Endothelial cell of umbilical vein (primary cell): ENCODE measurements at regions not wholly inside any gene's neighbourhood (a gene's known extent, or its start where the extent isn't known, plus 50 kb on each side); places are given as distances from the start of the nearest gene placed in this dataset.

Experiments used
- BruUV-seq: library from RNA; stranded (reverse); fragments of 400-500 nt; replicated peaks from 2 replicates; lab custom pipeline; 2021; lab: Mats Ljungman, UMichigan
- CTCF ChIA-PET: fragments of 300-600, 350-600 bp; sonication (Branson Sonifier 250); formaldehyde crosslinking; loops from one replicate; lab custom pipeline; 2021; ENCODE audit warnings: antibody characterized with exemption, inconsistent platforms; lab: Charles Lee
- POLR2A ChIA-PET: fragments of 300-600, 350-600 bp; sonication (Branson Sonifier 250); formaldehyde crosslinking; loops from one replicate; lab custom pipeline; 2021; ENCODE audit warnings: antibody characterized with exemption, inconsistent platforms; lab: Charles Lee
- DNase-seq: peaks from one replicate; pipeline ENCODE4 v3.0.0-alpha.2; 2011; ENCODE audit warnings: low read depth, low spot score
- FAIRE-seq: peaks from 2 replicates; lab custom pipeline; 2011; peaks lifted over from hg19 to GRCh38; lab: Jason Lieb, UNC
- H2AFZ ChIP-seq: 2 replicates; pipeline ENCODE4 v1.6.0; 2012; ENCODE audit warnings: low read depth, low read length, control low read depth, inconsistent platforms
- H3K27ac ChIP-seq: 2 replicates; pipeline ENCODE4 v1.5.1; 2011; ENCODE audit warnings: low read depth, mild to moderate bottlenecking, control low read depth, low read length, moderate library complexity; ENCODE audit not compliant: insufficient read depth
- H3K27me3 ChIP-seq, 2 experiments: 2 replicates each; pipeline versions ENCODE4 v1.6.0 to v1.6.1; 2011; ENCODE audit warnings: low read length in 2 of 2, mixed read lengths in 1 of 2; ENCODE audit not compliant: control insufficient read depth in 2 of 2, insufficient read depth in 2 of 2
- H3K36me3 ChIP-seq, 2 experiments: 2 replicates in 1 of 2; 3 replicates in 1 of 2; pipeline ENCODE4 v1.5.1; 2011; ENCODE audit warnings: low read length in 2 of 2, mild to moderate bottlenecking in 1 of 2, moderate library complexity in 1 of 2; ENCODE audit not compliant: control insufficient read depth in 2 of 2, insufficient read depth in 2 of 2; ENCODE audit errors: extremely low read depth in 1 of 2
- H3K4me1 ChIP-seq: 3 replicates; pipeline ENCODE4 v1.5.1; 2011; ENCODE audit warnings: mild to moderate bottlenecking, low read length; ENCODE audit not compliant: control insufficient read depth, insufficient read depth; ENCODE audit errors: extremely low read depth
- H3K4me2 ChIP-seq: 2 replicates; pipeline ENCODE4 v1.6.1; 2011; ENCODE audit warnings: low read length, control low read depth, mixed read lengths; ENCODE audit not compliant: insufficient read depth
- H3K4me3 ChIP-seq, 3 experiments: fragments of 200-600 bp in 1 of 3; sonication (generic), shearing (Covaris generic) in 1 of 3; replicated peaks in 1 of 3; 2 replicates each; pipeline ENCODE4 v1.5.1; 2011 to 2016; ENCODE audit warnings: control low read depth in 3 of 3, low read length in 3 of 3, mild to moderate bottlenecking in 2 of 3, inconsistent platforms in 1 of 3, low read depth in 1 of 3, moderate library complexity in 1 of 3; ENCODE audit not compliant: insufficient read depth in 1 of 3
- H3K79me2 ChIP-seq: 2 replicates; pipeline ENCODE4 v1.6.0; 2012; ENCODE audit warnings: low read length, inconsistent platforms; ENCODE audit not compliant: control insufficient read depth, insufficient read depth
- H3K9ac ChIP-seq: replicated peaks from 2 replicates; pipeline ENCODE3; 2011; ENCODE audit warnings: low read length, control low read depth; ENCODE audit not compliant: insufficient read depth; ENCODE audit errors: extremely low read depth
- H3K9me1 ChIP-seq: replicated peaks from 3 replicates; pipeline ENCODE4 v1.6.0; 2011; ENCODE audit warnings: mild to moderate bottlenecking, low read length; ENCODE audit not compliant: control insufficient read depth, insufficient read depth; ENCODE audit errors: extremely low read depth
- H3K9me3 ChIP-seq: replicated peaks from 2 replicates; pipeline ENCODE4 v1.5.1; 2012; ENCODE audit warnings: low read length, inconsistent platforms; ENCODE audit not compliant: control insufficient read depth, insufficient read depth
- H4K20me1 ChIP-seq: replicated peaks from 2 replicates; pipeline ENCODE3; 2011; ENCODE audit warnings: mild to moderate bottlenecking, low read length; ENCODE audit not compliant: control insufficient read depth, insufficient read depth; ENCODE audit errors: extremely low read depth
- EZH2 ChIP-seq: IDR thresholded peaks from 2 replicates; pipeline ENCODE4 v1.6.1; 2012; ENCODE audit warnings: borderline replicate concordance, low read depth, mild to moderate bottlenecking, moderate library complexity, low read length, inconsistent platforms; ENCODE audit not compliant: severe bottlenecking
- FOS ChIP-seq: IDR thresholded peaks from 2 replicates; pipeline ENCODE4 v1.6.1; 2011; ENCODE audit warnings: mild to moderate bottlenecking, low read length, moderate library complexity, borderline replicate concordance; ENCODE audit not compliant: insufficient read depth
- GATA2 ChIP-seq: IDR thresholded peaks from 2 replicates; pipeline ENCODE4 v1.7.0; 2011; ENCODE audit warnings: low read depth, mild to moderate bottlenecking, moderate library complexity, mixed read lengths, low read length; ENCODE audit not compliant: insufficient read length, insufficient read depth
- JUN ChIP-seq: IDR thresholded peaks from 2 replicates; pipeline ENCODE4 v1.6.1; 2011; ENCODE audit warnings: borderline replicate concordance, low read depth; ENCODE audit not compliant: insufficient read length, insufficient read depth
- MYC ChIP-seq: IDR thresholded peaks from one replicate; pipeline ENCODE4 v1.6.1; 2011; ENCODE audit warnings: mild to moderate bottlenecking, low read depth, low read length
- POLR2A ChIP-seq: IDR thresholded peaks from 2 replicates; pipeline ENCODE4 v1.6.1; 2012; ENCODE audit warnings: low read depth, mild to moderate bottlenecking, control low read depth, low read length
- POLR2AphosphoS5 ChIP-seq: IDR thresholded peaks from 2 replicates; pipeline ENCODE4 v1.6.1; 2012; ENCODE audit warnings: low read depth, mild to moderate bottlenecking, control low read depth, low read length, moderate library complexity; ENCODE audit not compliant: insufficient read depth
- dilution Hi-C: fragments of 300-500 bp; cut with MboI; formaldehyde crosslinking; loops from one replicate; pipeline ENCODE4 v1.15.0; 2019; ENCODE audit warnings: low sequenced_read_pairs; ENCODE audit not compliant: extremely low pct_ligation_motif_present
- intact Hi-C: fragments of 100-400 bp; cut with micrococcal nuclease; formaldehyde crosslinking; loops from one replicate; pipeline ENCODE4 v1.10.0; 2022
- TF ChIP-seq, protein P1 (sequence below): IDR thresholded peaks from 2 replicates; pipeline ENCODE4 v1.6.1; 2011; ENCODE audit not compliant: insufficient read depth, insufficient read length
- TF ChIP-seq, protein P2 (sequence below), 2 donors: IDR thresholded peaks; 1 replicate in 1 of 2; 2 replicates in 1 of 2; pipeline ENCODE4 v1.5.1; 2011; ENCODE audit warnings: low read length in 2 of 2, mild to moderate bottlenecking in 2 of 2, moderate library complexity in 2 of 2, control low read depth in 1 of 2, inconsistent platforms in 1 of 2, low read depth in 1 of 2; ENCODE audit not compliant: insufficient read depth in 1 of 2; ENCODE audit errors: extremely low read depth in 1 of 2

DNA sequence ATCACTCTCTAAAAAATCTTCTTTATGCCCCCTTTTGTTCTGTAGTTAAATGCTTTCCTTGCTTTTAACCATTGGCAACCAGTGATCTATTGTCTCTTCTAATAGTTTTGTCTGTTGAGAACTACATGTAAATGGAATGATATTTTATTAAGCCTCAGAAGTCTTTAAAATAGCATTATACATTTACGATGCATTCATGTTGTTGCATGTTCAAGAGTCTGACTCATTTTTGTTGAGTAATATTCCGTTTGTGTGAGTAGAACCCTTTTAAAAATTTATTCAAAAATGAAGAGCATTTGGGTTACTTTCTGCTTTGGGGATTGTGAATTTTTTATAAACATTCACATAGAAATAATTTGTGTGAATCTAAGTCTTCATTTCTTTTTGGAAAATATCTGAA lies 1352.9 kb downstream of the NCAM2 start:
- no peaks in the 10 kb centered on the region for H3K36me3 ChIP-seq
- H3K4me2 ChIP-seq: no peak overlapping the region
- no TSS peak for BruUV-seq
- no peaks in the 10 kb centered on the region for H4K20me1 ChIP-seq
- H3K27ac ChIP-seq: no peak overlapping the region
- no peaks in the 10 kb centered on the region for H3K79me2 ChIP-seq
- CTCF ChIA-PET: no interaction called here
- dilution Hi-C loops: no loop called here
- H2AFZ ChIP-seq: no peak overlapping the region
- no peak overlapping the region for H3K4me3 ChIP-seq
- TF ChIP-seq MYC (no peak), JUN (no peak), FOS (no peak), EZH2 (no peak), POLR2AphosphoS5 (no peak), POLR2A (no peak), GATA2 (no peak)
- TF ChIP-seq, protein P1, sequence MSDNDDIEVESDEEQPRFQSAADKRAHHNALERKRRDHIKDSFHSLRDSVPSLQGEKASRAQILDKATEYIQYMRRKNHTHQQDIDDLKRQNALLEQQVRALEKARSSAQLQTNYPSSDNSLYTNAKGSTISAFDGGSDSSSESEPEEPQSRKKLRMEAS: no peak
- TF ChIP-seq, protein P2, sequence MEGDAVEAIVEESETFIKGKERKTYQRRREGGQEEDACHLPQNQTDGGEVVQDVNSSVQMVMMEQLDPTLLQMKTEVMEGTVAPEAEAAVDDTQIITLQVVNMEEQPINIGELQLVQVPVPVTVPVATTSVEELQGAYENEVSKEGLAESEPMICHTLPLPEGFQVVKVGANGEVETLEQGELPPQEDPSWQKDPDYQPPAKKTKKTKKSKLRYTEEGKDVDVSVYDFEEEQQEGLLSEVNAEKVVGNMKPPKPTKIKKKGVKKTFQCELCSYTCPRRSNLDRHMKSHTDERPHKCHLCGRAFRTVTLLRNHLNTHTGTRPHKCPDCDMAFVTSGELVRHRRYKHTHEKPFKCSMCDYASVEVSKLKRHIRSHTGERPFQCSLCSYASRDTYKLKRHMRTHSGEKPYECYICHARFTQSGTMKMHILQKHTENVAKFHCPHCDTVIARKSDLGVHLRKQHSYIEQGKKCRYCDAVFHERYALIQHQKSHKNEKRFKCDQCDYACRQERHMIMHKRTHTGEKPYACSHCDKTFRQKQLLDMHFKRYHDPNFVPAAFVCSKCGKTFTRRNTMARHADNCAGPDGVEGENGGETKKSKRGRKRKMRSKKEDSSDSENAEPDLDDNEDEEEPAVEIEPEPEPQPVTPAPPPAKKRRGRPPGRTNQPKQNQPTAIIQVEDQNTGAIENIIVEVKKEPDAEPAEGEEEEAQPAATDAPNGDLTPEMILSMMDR (IDR thresholded peaks at IDR 0.05; ENCODE audit: extremely low read depth in 1 of 2, insufficient read depth in 1 of 2, low read depth in 1 of 2, low read length in 2 of 2): no peak
- no peaks in the 10 kb centered on the region for H3K4me1 ChIP-seq
- no peaks in the 10 kb centered on the region for H3K9me3 ChIP-seq
- FAIRE-seq: no peak
- DNase-seq: no peak
- intact Hi-C loops: no loop called here
- no peaks in the 10 kb centered on the region for H3K9me1 ChIP-seq
- POLR2A ChIA-PET: no interaction called here
- no peaks in the 10 kb centered on the region for H3K27me3 ChIP-seq
- H3K9ac ChIP-seq: no peak overlapping the region
